Activated CD8-positive, alpha-beta T cell treated with anti-CD3 and anti-CD28 coated beads, Interleukin-2, amount 10 ng/mL, durations not matched to agents 7 days and 5 days (primary cell): ENCODE measurements at regions not wholly inside any gene's neighbourhood (a gene's known extent, or its start where the extent isn't known, plus 50 kb on each side); places are given as distances from the start of the nearest gene placed in this dataset.

ENCODE experiments used
- ATAC-seq: fragments of 150-1000 bp; cut with Tn5 transposase; one replicate; pipeline ENCODE4 v1.10.0; 2021; ENCODE audit warnings: moderate library complexity
- CTCF ChIA-PET: fragments of 350-600 bp; sonication (Branson Sonifier 250); formaldehyde crosslinking; loops from one replicate; lab custom pipeline; 2021; ENCODE audit warnings: antibody characterized with exemption; lab: Charles Lee
- POLR2A ChIA-PET: fragments of 350-600 bp; sonication (Branson Sonifier 250); formaldehyde crosslinking; loops from one replicate; lab custom pipeline; 2021; ENCODE audit warnings: antibody characterized with exemption; lab: Charles Lee
- DNase-seq: peaks from one replicate; pipeline ENCODE4 v3.0.0-alpha.2; 2020
- H3K27ac Mint-ChIP-seq: one replicate; pipeline ENCODE4 v1.8.0; 2021; ENCODE audit warnings: mild to moderate bottlenecking, mixed read lengths
- H3K27me3 Mint-ChIP-seq: one replicate; pipeline ENCODE4 v1.8.0; 2021; ENCODE audit warnings: low read depth, mixed read lengths
- H3K36me3 Mint-ChIP-seq: one replicate; pipeline ENCODE4 v1.8.0; 2021; ENCODE audit warnings: low read depth, mixed read lengths
- H3K4me1 Mint-ChIP-seq: one replicate; pipeline ENCODE4 v1.8.0; 2021; ENCODE audit warnings: low read depth, mixed read lengths
- H3K4me3 Mint-ChIP-seq: one replicate; pipeline ENCODE4 v1.8.0; 2021; ENCODE audit warnings: mild to moderate bottlenecking, mixed read lengths
- H3K9me3 Mint-ChIP-seq: one replicate; pipeline ENCODE4 v1.8.0; 2022; ENCODE audit warnings: mixed read lengths; ENCODE audit not compliant: insufficient read depth

GRCh38 chr6:163834226-163834970 lies 419.9 kb downstream of the QKI start:
- Mint-ChIP-seq H3K27me3 (peaks cover 2% of the 10 kb centered on the region), H3K9me3 (peaks cover 4% of the 10 kb centered on the region), H3K27ac (no peak overlapping the region), H3K4me1 (no peaks in the 10 kb centered on the region), H3K4me3 (no peak overlapping the region), H3K36me3 (no peaks in the 10 kb centered on the region)
- ATAC-seq (no peak), DNase-seq (no peak)
- CTCF ChIA-PET = no interaction called here
- POLR2A ChIA-PET = no interaction called here

- Mint-ChIP-seq H3K9me3 (peaks cover 4% of the 10 kb centered on the region), H3K4me3 (no peak overlapping the region), H3K4me1 (no peaks in the 10 kb centered on the region), H3K27ac (no peak overlapping the region), H3K36me3 (no peaks in the 10 kb centered on the region), H3K27me3 (no peaks in the 10 kb centered on the region)
- POLR2A ChIA-PET = no interaction called here
- CTCF ChIA-PET = no interaction called here
- ATAC-seq = no peak
- no peak for DNase-seq
Measured at GRCh38 chr6:163831736-163832135, 417.2 kb downstream of the QKI start.

- Mint-ChIP-seq H3K9me3 (peaks cover 4% of the 10 kb centered on the region), H3K4me1 (no peaks in the 10 kb centered on the region), H3K36me3 (no peaks in the 10 kb centered on the region), H3K27me3 (no peaks in the 10 kb centered on the region), H3K4me3 (no peak overlapping the region), H3K27ac (no peak overlapping the region)
- ChIA-PET CTCF (no interaction called here), POLR2A (no interaction called here)
- ATAC-seq = no peak
- DNase-seq = no peak
Measured at GRCh38 chr6:163830641-163831040, 416.1 kb downstream of the QKI start.

- Mint-ChIP-seq H3K9me3 (no peaks in the 10 kb centered on the region), H3K27ac (no peak overlapping the region), H3K27me3 (no peaks in the 10 kb centered on the region), H3K4me3 (no peak overlapping the region), H3K4me1 (no peaks in the 10 kb centered on the region), H3K36me3 (no peaks in the 10 kb centered on the region)
- DNase-seq (no peak), ATAC-seq (no peak)
- ChIA-PET POLR2A (no interaction called here), CTCF (no interaction called here)
Measured at GRCh38 chr6:163828038-163828795, 413.7 kb downstream of the QKI start.

- no peaks in the 10 kb centered on the region for H3K9me3 Mint-ChIP-seq
- H3K4me3 Mint-ChIP-seq = no peak overlapping the region
- ChIA-PET POLR2A (no interaction called here), CTCF (no interaction called here)
- H3K36me3 Mint-ChIP-seq = no peaks in the 10 kb centered on the region
- H3K27me3 Mint-ChIP-seq = no peaks in the 10 kb centered on the region
- H3K27ac Mint-ChIP-seq = no peak overlapping the region
- ATAC-seq = no peak
- H3K4me1 Mint-ChIP-seq = no peaks in the 10 kb centered on the region
- no peak for DNase-seq
Measured at GRCh38 chr6:163827143-163827542, 412.6 kb downstream of the QKI start.

GRCh38 chr6:163826629-163827028 lies 412.1 kb downstream of the QKI start:
- H3K4me3 Mint-ChIP-seq = no peak overlapping the region
- no peak for DNase-seq
- H3K9me3 Mint-ChIP-seq = no peaks in the 10 kb centered on the region
- no peak for ATAC-seq
- H3K4me1 Mint-ChIP-seq = no peaks in the 10 kb centered on the region
- H3K27ac Mint-ChIP-seq = no peak overlapping the region
- POLR2A ChIA-PET = no interaction called here
- H3K27me3 Mint-ChIP-seq = no peaks in the 10 kb centered on the region
- H3K36me3 Mint-ChIP-seq = no peaks in the 10 kb centered on the region
- CTCF ChIA-PET = no interaction called here

GRCh38 chr6:163825033-163825432 lies 410.5 kb downstream of the QKI start:
- Mint-ChIP-seq H3K27ac (no peak overlapping the region), H3K9me3 (no peaks in the 10 kb centered on the region)
- POLR2A ChIA-PET = no interaction called here

GRCh38 chr6:163823577-163823976 lies 409.1 kb downstream of the QKI start:
- no peaks in the 10 kb centered on the region for H3K36me3 Mint-ChIP-seq
- H3K9me3 Mint-ChIP-seq = no peaks in the 10 kb centered on the region
- ChIA-PET POLR2A (no interaction called here), CTCF (no interaction called here)
- H3K27ac Mint-ChIP-seq = no peak overlapping the region
- no peak for DNase-seq
- ATAC-seq = no peak
- no peak overlapping the region for H3K4me3 Mint-ChIP-seq
- H3K4me1 Mint-ChIP-seq = no peaks in the 10 kb centered on the region
- H3K27me3 Mint-ChIP-seq = no peaks in the 10 kb centered on the region

More at GRCh38 chr6:163825033-163825432, 410.5 kb downstream of the QKI start:
- Mint-ChIP-seq H3K4me1 (no peaks in the 10 kb centered on the region), H3K36me3 (no peaks in the 10 kb centered on the region), H3K27me3 (no peaks in the 10 kb centered on the region), H3K4me3 (no peak overlapping the region)
- DNase-seq (no peak), ATAC-seq (no peak)
- CTCF ChIA-PET = no interaction called here

- ChIA-PET CTCF (no interaction called here), POLR2A (no interaction called here)
- H3K4me3 Mint-ChIP-seq = no peak overlapping the region
- ATAC-seq (no peak), DNase-seq (no peak)
- no peaks in the 10 kb centered on the region for H3K27me3 Mint-ChIP-seq
- no peaks in the 10 kb centered on the region for H3K9me3 Mint-ChIP-seq
- no peaks in the 10 kb centered on the region for H3K36me3 Mint-ChIP-seq
- H3K27ac Mint-ChIP-seq = no peak overlapping the region
- no peaks in the 10 kb centered on the region for H3K4me1 Mint-ChIP-seq
Measured at GRCh38 chr6:163820745-163821458, 406.4 kb downstream of the QKI start.

GRCh38 chr6:163820171-163820570 lies 405.7 kb downstream of the QKI start:
- H3K27me3 Mint-ChIP-seq = no peaks in the 10 kb centered on the region
- H3K4me1 Mint-ChIP-seq = no peaks in the 10 kb centered on the region
- no peaks in the 10 kb centered on the region for H3K9me3 Mint-ChIP-seq
- ATAC-seq (no peak), DNase-seq (no peak)
- no peak overlapping the region for H3K4me3 Mint-ChIP-seq
- no peak overlapping the region for H3K27ac Mint-ChIP-seq
- POLR2A ChIA-PET = no interaction called here
- CTCF ChIA-PET = no interaction called here
- H3K36me3 Mint-ChIP-seq = no peaks in the 10 kb centered on the region

GRCh38 chr6:163818719-163819118 lies 404.2 kb downstream of the QKI start:
- no peaks in the 10 kb centered on the region for H3K27me3 Mint-ChIP-seq
- no peaks in the 10 kb centered on the region for H3K36me3 Mint-ChIP-seq
- CTCF ChIA-PET = no interaction called here
- DNase-seq = no peak
- no peak overlapping the region for H3K27ac Mint-ChIP-seq
- ATAC-seq = no peak
- POLR2A ChIA-PET = no interaction called here
- H3K4me3 Mint-ChIP-seq = no peak overlapping the region
- H3K4me1 Mint-ChIP-seq = no peaks in the 10 kb centered on the region
- no peaks in the 10 kb centered on the region for H3K9me3 Mint-ChIP-seq

- H3K27me3 Mint-ChIP-seq = no peaks in the 10 kb centered on the region
- H3K9me3 Mint-ChIP-seq = no peaks in the 10 kb centered on the region
- no peak for DNase-seq
- H3K27ac Mint-ChIP-seq = no peak overlapping the region
- H3K4me1 Mint-ChIP-seq = no peaks in the 10 kb centered on the region
- no peaks in the 10 kb centered on the region for H3K36me3 Mint-ChIP-seq
- no peak overlapping the region for H3K4me3 Mint-ChIP-seq
- ChIA-PET POLR2A (no interaction called here), CTCF (no interaction called here)
- no peak for ATAC-seq
Measured at GRCh38 chr6:163816441-163816840, 401.9 kb downstream of the QKI start.
